ENCODE measurements at regions not wholly inside any gene's neighbourhood (a gene's known extent, or its start where the extent isn't known, plus 50 kb on each side); places are given as distances from the start of the nearest gene placed in this dataset.

- no peak overlapping the region for H3K4me3 ChIP-seq (ENCODE audit: low read depth in 1 of 3, low read length in 3 of 3)
- H3K27me3 ChIP-seq (ENCODE audit: control insufficient read depth in 4 of 4, insufficient read depth in 4 of 4, low read length in 3 of 4): peaks cover 0 to 2% (median 0%) of the 10 kb centered on the region in 4 donors
- H3K9me3 ChIP-seq (ENCODE audit: control insufficient read depth in 4 of 4, low read length in 3 of 4): no peaks in the 10 kb centered on the region
- no peaks in the 10 kb centered on the region for H3K36me3 ChIP-seq (ENCODE audit: control insufficient read depth in 4 of 4, insufficient read depth in 3 of 4, low read depth in 1 of 4, low read length in 3 of 4)
- TF ChIP-seq JUND (IDR thresholded peaks at IDR 0.05) (no peak), NR2F2 (IDR thresholded peaks at IDR 0.05) (no peak)
- H3K9ac ChIP-seq (ENCODE audit: low read depth in 1 of 2, low read length in 2 of 2): no peak overlapping the region
- 77% methylated on average over 2 of the region's 2 CpGs for WGBS
- H3K4me1 ChIP-seq (ENCODE audit: control insufficient read depth in 4 of 4, insufficient read depth in 4 of 4, low read length in 3 of 4): no peaks in the 10 kb centered on the region
- no peak overlapping the region for H3K27ac ChIP-seq (ENCODE audit: low read depth in 1 of 2, low read length in 2 of 2)
- no peak for DNase-seq (ENCODE audit: low spot score)
These were observed 232.9 kb downstream of the ATP23 start for GRCh38 chr12:58174316-58174715.

- Histone ChIP-seq H3K27me3 (ENCODE audit: control insufficient read depth in 4 of 4, insufficient read depth in 4 of 4, low read length in 3 of 4) (peaks cover 0 to 2% (median 0%) of the 10 kb centered on the region in 4 donors), H3K9ac (ENCODE audit: low read depth in 1 of 2, low read length in 2 of 2) (no peak overlapping the region), H3K4me3 (ENCODE audit: low read depth in 1 of 3, low read length in 3 of 3) (no peak overlapping the region), H3K27ac (ENCODE audit: low read depth in 1 of 2, low read length in 2 of 2) (no peak overlapping the region), H3K9me3 (ENCODE audit: control insufficient read depth in 4 of 4, low read length in 3 of 4) (no peaks in the 10 kb centered on the region), H3K4me1 (ENCODE audit: control insufficient read depth in 4 of 4, insufficient read depth in 4 of 4, low read length in 3 of 4) (no peaks in the 10 kb centered on the region), H3K36me3 (ENCODE audit: control insufficient read depth in 4 of 4, insufficient read depth in 3 of 4, low read depth in 1 of 4, low read length in 3 of 4) (no peaks in the 10 kb centered on the region)
- 30% methylated on average over 7 of the region's 7 CpGs for WGBS
- no peak for DNase-seq (ENCODE audit: low spot score)
- TF ChIP-seq CTCF (IDR thresholded peaks at IDR 0.05; ENCODE audit: low read depth, low read length, missing input control) (peak; percentile 43), RAD21 (IDR thresholded peaks at IDR 0.05) (peak; percentile 21 to 38), REST (IDR thresholded peaks at IDR 0.05) (no peak), SP1 (IDR thresholded peaks at IDR 0.05) (no peak), MAX (IDR thresholded peaks at IDR 0.05) (no peak), EGR1 (IDR thresholded peaks at IDR 0.05; ENCODE audit: low read depth in 2 of 2) (no peak), TAF1 (conservative IDR thresholded peaks at IDR 0.05) (no peak), RXRA (IDR thresholded peaks at IDR 0.05) (no peak), ATF3 (IDR thresholded peaks at IDR 0.05) (no peak), HNF4G (IDR thresholded peaks at IDR 0.05) (no peak), GABPA (IDR thresholded peaks at IDR 0.05 in 1 of 2, conservative IDR thresholded peaks at IDR 0.05 in 1 of 2) (no peak), NR2F2 (IDR thresholded peaks at IDR 0.05) (no peak), FOXA2 (IDR thresholded peaks at IDR 0.05) (no peak), ZBTB33 (IDR thresholded peaks at IDR 0.05) (no peak)
These were observed 235.0 kb downstream of the ATP23 start for GRCh38 chr12:58176296-58176869.

Data from liver (tissue), 8 donors.